Panc1 (cell line): ENCODE measurements at regions not wholly inside any gene's neighbourhood (a gene's known extent, or its start where the extent isn't known, plus 50 kb on each side); places are given as distances from the start of the nearest gene placed in this dataset.

Experiments
- ATAC-seq: fragments of 200-7000 bp; cut with Tn5 transposase; 2 replicates; pipeline ENCODE4 v1.9.1; 2020; ENCODE audit warnings: mild to moderate bottlenecking, moderate library complexity
- BruUV-seq: library from RNA; stranded (reverse); fragments of 400-500 nt; replicated peaks from 2 replicates; lab custom pipeline; 2021; lab: Mats Ljungman, UMichigan
- CTCF ChIA-PET: fragments of 300-600 bp; sonication (Branson Sonifier 250); formaldehyde crosslinking; loops from one replicate; lab custom pipeline; 2022; ENCODE audit warnings: antibody characterized with exemption; lab: Charles Lee
- POLR2A ChIA-PET: fragments of 300-600 bp; sonication (Branson Sonifier 250); formaldehyde crosslinking; loops from one replicate; lab custom pipeline; 2022; ENCODE audit warnings: antibody characterized with exemption; lab: Charles Lee
- DNase-seq: peaks from one replicate; pipeline ENCODE4 v3.0.0-alpha.2; 2010; ENCODE audit warnings: low read depth, low spot score
- H3K27ac ChIP-seq: 2 replicates; pipeline ENCODE4 v1.5.1; 2011; ENCODE audit warnings: mild to moderate bottlenecking, low read length, inconsistent platforms
- H3K27me3 ChIP-seq: fragments of 200-500 bp; sonication (Bioruptor generic); 2 replicates; pipeline ENCODE4 v1.6.0; 2014; ENCODE audit warnings: low read length, inconsistent platforms; ENCODE audit not compliant: control insufficient read depth, insufficient read depth
- H3K36me3 ChIP-seq: fragments of 200-500 bp; sonication (Bioruptor generic); 2 replicates; pipeline ENCODE4 v1.5.1; 2014; ENCODE audit warnings: inconsistent platforms, mild to moderate bottlenecking, low read length, moderate library complexity; ENCODE audit not compliant: control insufficient read depth, insufficient read depth
- H3K4me1 ChIP-seq: 2 replicates; pipeline ENCODE4 v1.5.1; 2011; ENCODE audit warnings: inconsistent platforms, mild to moderate bottlenecking, low read length, moderate library complexity; ENCODE audit not compliant: control insufficient read depth, insufficient read depth
- H3K4me3 ChIP-seq, 2 experiments: 2 replicates each; pipeline ENCODE4 v1.5.1; 2011 to 2012; ENCODE audit warnings: low read depth in 2 of 2, low read length in 2 of 2, mild to moderate bottlenecking in 2 of 2, inconsistent platforms in 1 of 2, moderate library complexity in 1 of 2
- H3K9me3 ChIP-seq: fragments of 200-500 bp; sonication (Bioruptor generic); 2 replicates; pipeline ENCODE4 v1.5.1; 2014; ENCODE audit warnings: low read depth, mild to moderate bottlenecking, inconsistent platforms, low read length, moderate library complexity; ENCODE audit not compliant: control insufficient read depth, insufficient read depth
- CTCF ChIP-seq: fragments of 450-650 bp; IDR thresholded peaks from 2 replicates; pipeline ENCODE4 v1.5.1; 2017; ENCODE audit warnings: mild to moderate bottlenecking
- POLR2AphosphoS5 ChIP-seq: IDR thresholded peaks from 2 replicates; pipeline ENCODE4 v1.6.1; 2012; ENCODE audit warnings: mild to moderate bottlenecking, low read depth, low read length, moderate library complexity
- REST ChIP-seq, 2 experiments: IDR thresholded peaks; 2 replicates each; pipeline ENCODE4 v1.6.1; 2011 to 2012; ENCODE audit warnings: low read depth in 2 of 2, control low read depth in 1 of 2, low read length in 1 of 2, mild to moderate bottlenecking in 1 of 2, moderate library complexity in 1 of 2; ENCODE audit not compliant: insufficient read depth in 1 of 2
- SIN3A ChIP-seq: IDR thresholded peaks from 2 replicates; pipeline ENCODE4 v1.6.1; 2012; ENCODE audit warnings: low read depth, mild to moderate bottlenecking, low read length, moderate library complexity, borderline replicate concordance; ENCODE audit not compliant: insufficient read depth
- TCF7L2 ChIP-seq: IDR thresholded peaks from 2 replicates; pipeline ENCODE4 v1.6.1; 2011; ENCODE audit warnings: mild to moderate bottlenecking, low read depth, low read length, inconsistent platforms
- in situ Hi-C: cut with HindIII; loops from 2 replicates; pipeline ENCODE4 v1.10.0; 2016; ENCODE audit warnings: low sequenced_read_pairs, low pct_unique_long_range_greater_than_20kb
- intact Hi-C: fragments of 100-400 bp; cut with micrococcal nuclease; formaldehyde crosslinking; loops from one replicate; pipeline ENCODE4 v1.10.0; 2022; ENCODE audit not compliant: unreplicated experiment

- Histone ChIP-seq H3K36me3 (no peaks in the 10 kb centered on the region), H3K27ac (no peak overlapping the region), H3K4me1 (no peaks in the 10 kb centered on the region), H3K27me3 (no peaks in the 10 kb centered on the region), H3K4me3 (no peak overlapping the region), H3K9me3 (no peaks in the 10 kb centered on the region)
- no TSS peak for BruUV-seq
- in situ Hi-C loops (no loop called here), intact Hi-C loops (no loop called here)
- no peak for TF ChIP-seq SIN3A
- TF ChIP-seq TCF7L2, result no peak
- no peak for TF ChIP-seq CTCF
- no peak for TF ChIP-seq REST (IDR thresholded peaks at IDR 0.05; ENCODE audit: insufficient read depth in 1 of 2, low read depth in 2 of 2, low read length in 1 of 2)
- no peak for TF ChIP-seq POLR2AphosphoS5
- DNase-seq (no peak), ATAC-seq (no peak)
- ChIA-PET CTCF (no interaction called here), POLR2A (no interaction called here)
Measured at GRCh38 chr15:95512906-95513305, 817.6 kb upstream of the NR2F2 start.

- ChIA-PET POLR2A (no interaction called here), CTCF (no interaction called here)
- intact Hi-C loops, result no loop called here
- no peaks in the 10 kb centered on the region for H3K36me3 ChIP-seq
- H3K9me3 ChIP-seq, result no peaks in the 10 kb centered on the region
- no peak overlapping the region for H3K4me3 ChIP-seq
- no peak overlapping the region for H3K27ac ChIP-seq
- in situ Hi-C loops, result no loop called here
- DNase-seq (no peak), ATAC-seq (no peak)
- H3K27me3 ChIP-seq, result no peaks in the 10 kb centered on the region
- no TSS peak for BruUV-seq
- no peaks in the 10 kb centered on the region for H3K4me1 ChIP-seq
- TF ChIP-seq SIN3A, result no peak
- TF ChIP-seq POLR2AphosphoS5, result no peak
- TF ChIP-seq REST (IDR thresholded peaks at IDR 0.05; ENCODE audit: insufficient read depth in 1 of 2, low read depth in 2 of 2, low read length in 1 of 2), result no peak
- TF ChIP-seq CTCF, result no peak
- TF ChIP-seq TCF7L2, result no peak
Measured at GRCh38 chr15:95519887-95520286, 810.6 kb upstream of the NR2F2 start.
